Ascending aorta (tissue), 2 donors: ENCODE measurements at regions not wholly inside any gene's neighbourhood (a gene's known extent, or its start where the extent isn't known, plus 50 kb on each side); places are given as distances from the start of the nearest gene placed in this dataset.

Experiments
- DNase-seq, 2 donors: peaks; one replicate each; pipeline ENCODE4 v3.0.0-alpha.2; 2019; ENCODE audit warnings: low spot score in 2 of 2
- H3K27ac ChIP-seq, 2 donors: fragments of 200-600 bp; sonication (generic); one replicate each; pipeline ENCODE4 v1.5.1; 2016 to 2017; ENCODE audit warnings: mild to moderate bottlenecking in 1 of 2
- H3K27me3 ChIP-seq: fragments of 200-600 bp; sonication (generic); one replicate; pipeline ENCODE4 v1.5.1; 2017
- H3K36me3 ChIP-seq, 2 donors: fragments of 200-600 bp; sonication (generic); one replicate each; pipeline ENCODE4 v1.5.1; 2016
- H3K4me1 ChIP-seq, 2 donors: fragments of 200-600 bp; sonication (generic); one replicate each; pipeline ENCODE4 v1.5.1; 2016 to 2017; ENCODE audit warnings: mild to moderate bottlenecking in 1 of 2
- H3K4me3 ChIP-seq, 2 donors: fragments of 200-600 bp; sonication (generic); one replicate each; pipeline ENCODE4 v1.5.1; 2016 to 2017; ENCODE audit warnings: mild to moderate bottlenecking in 1 of 2
- H3K9me3 ChIP-seq, 2 donors: fragments of 200-600 bp; sonication (generic); one replicate each; pipeline ENCODE4 v1.5.1; 2016
- intact Hi-C: fragments of 100-400 bp; cut with DNase I; formaldehyde crosslinking; loops from one replicate; pipeline ENCODE4 v1.15.1; 2023
- TF ChIP-seq, protein P1 (sequence below), 3 experiments: fragments of 200-600 bp in 2 of 3; fragments of 450-650 bp in 1 of 3; sonication (generic) in 2 of 3; IDR thresholded peaks; one replicate each; pipeline ENCODE4 v1.5.1; 2016 to 2019; ENCODE audit warnings: antibody characterized with exemption in 3 of 3, mild to moderate bottlenecking in 1 of 3, moderate library complexity in 1 of 3

DNA sequence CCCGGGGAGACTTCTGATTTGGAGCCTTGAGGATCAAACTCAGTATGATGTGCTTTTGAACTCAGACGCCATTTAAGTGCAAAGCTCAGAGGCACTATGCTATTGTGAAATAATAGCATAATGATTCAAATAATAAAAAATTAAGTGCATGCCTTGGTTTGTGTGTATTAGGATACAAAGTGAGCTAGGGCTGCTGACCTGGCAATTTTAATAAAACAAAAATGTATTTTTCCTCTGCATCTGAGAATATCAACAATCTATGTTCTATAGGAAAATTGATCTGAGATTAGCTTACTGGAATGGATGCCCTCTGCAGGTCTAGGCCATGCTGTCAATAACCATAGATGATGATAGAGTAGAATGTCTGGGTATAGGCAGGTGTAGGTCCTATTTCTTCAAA is 278.8 kb downstream of the DCDC2C start:
- Histone ChIP-seq H3K9me3 (no peaks in the 10 kb centered on the region), H3K4me1 (no peaks in the 10 kb centered on the region), H3K27me3 (no peaks in the 10 kb centered on the region), H3K27ac (no peak overlapping the region), H3K36me3 (no peaks in the 10 kb centered on the region), H3K4me3 (no peak overlapping the region)
- TF ChIP-seq, protein P1, sequence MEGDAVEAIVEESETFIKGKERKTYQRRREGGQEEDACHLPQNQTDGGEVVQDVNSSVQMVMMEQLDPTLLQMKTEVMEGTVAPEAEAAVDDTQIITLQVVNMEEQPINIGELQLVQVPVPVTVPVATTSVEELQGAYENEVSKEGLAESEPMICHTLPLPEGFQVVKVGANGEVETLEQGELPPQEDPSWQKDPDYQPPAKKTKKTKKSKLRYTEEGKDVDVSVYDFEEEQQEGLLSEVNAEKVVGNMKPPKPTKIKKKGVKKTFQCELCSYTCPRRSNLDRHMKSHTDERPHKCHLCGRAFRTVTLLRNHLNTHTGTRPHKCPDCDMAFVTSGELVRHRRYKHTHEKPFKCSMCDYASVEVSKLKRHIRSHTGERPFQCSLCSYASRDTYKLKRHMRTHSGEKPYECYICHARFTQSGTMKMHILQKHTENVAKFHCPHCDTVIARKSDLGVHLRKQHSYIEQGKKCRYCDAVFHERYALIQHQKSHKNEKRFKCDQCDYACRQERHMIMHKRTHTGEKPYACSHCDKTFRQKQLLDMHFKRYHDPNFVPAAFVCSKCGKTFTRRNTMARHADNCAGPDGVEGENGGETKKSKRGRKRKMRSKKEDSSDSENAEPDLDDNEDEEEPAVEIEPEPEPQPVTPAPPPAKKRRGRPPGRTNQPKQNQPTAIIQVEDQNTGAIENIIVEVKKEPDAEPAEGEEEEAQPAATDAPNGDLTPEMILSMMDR (IDR thresholded peaks at IDR 0.05): no peak
- intact Hi-C loops: no loop called here
- DNase-seq: no peak

DNA sequence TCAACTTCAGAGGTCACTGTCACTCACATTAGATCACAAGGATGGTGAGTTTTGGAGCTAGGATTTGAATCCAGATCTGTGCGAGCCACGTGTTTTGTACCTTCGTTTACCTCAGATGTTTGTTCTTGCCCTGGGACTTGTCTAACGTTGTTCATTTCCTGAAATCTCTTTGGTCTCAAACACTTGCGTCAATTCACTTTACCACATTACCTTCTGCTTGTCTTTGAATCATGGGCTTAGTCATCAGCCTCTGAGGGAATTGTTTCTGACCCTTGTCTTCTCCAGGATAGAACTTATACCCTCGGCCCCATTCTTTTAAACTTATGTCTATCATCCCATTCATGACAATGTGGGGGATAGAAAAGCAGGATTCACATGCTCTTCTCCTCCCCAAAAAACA is 282.7 kb downstream of the DCDC2C start:
- intact Hi-C loops: no loop called here
- Histone ChIP-seq H3K4me1 (no peaks in the 10 kb centered on the region), H3K9me3 (no peaks in the 10 kb centered on the region), H3K27ac (no peak overlapping the region), H3K27me3 (no peaks in the 10 kb centered on the region), H3K36me3 (no peaks in the 10 kb centered on the region), H3K4me3 (no peak overlapping the region)
- no peak for DNase-seq
- TF ChIP-seq, protein P1 (IDR thresholded peaks at IDR 0.05): no peak

DNA sequence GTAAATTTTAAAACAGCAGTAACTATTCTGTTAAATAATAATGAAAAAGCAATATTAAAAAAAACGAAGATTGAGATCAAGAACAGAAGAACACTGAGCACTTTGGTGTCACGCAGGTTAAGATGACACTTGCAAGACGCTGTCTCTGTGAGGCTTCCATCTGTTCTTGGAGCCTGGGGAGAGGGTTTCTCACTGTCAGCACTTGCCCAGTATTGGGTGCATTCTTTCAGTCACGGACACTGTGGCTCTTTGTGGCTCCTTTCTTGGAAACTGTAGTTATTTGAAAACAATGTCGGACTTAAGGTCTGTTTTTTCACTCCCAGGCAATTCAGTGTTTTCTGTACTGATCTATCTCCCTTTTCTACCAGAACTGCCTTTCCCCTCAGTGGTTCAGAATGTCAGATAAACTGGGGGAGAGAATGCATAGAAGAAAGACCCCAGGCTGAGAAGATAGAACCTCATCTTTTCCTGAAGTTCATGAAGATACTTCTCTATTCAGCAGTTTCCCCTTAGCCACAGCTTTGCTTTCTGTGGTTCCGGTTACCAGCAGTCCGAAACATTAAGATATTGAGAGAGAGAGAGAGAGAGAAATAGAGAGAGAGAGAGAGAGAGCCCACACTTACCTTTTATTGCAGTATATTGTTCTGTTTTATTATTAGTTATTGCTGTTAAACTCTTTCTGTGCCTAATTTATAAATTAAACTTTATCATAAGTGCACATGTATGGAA is 283.3 kb downstream of the DCDC2C start:
- Histone ChIP-seq H3K27ac (no peak overlapping the region), H3K4me3 (no peak overlapping the region), H3K9me3 (no peaks in the 10 kb centered on the region), H3K36me3 (no peaks in the 10 kb centered on the region), H3K27me3 (no peaks in the 10 kb centered on the region), H3K4me1 (no peaks in the 10 kb centered on the region)
- TF ChIP-seq, protein P1 (IDR thresholded peaks at IDR 0.05): no peak
- intact Hi-C loops: no loop called here
- DNase-seq: no peak

DNA sequence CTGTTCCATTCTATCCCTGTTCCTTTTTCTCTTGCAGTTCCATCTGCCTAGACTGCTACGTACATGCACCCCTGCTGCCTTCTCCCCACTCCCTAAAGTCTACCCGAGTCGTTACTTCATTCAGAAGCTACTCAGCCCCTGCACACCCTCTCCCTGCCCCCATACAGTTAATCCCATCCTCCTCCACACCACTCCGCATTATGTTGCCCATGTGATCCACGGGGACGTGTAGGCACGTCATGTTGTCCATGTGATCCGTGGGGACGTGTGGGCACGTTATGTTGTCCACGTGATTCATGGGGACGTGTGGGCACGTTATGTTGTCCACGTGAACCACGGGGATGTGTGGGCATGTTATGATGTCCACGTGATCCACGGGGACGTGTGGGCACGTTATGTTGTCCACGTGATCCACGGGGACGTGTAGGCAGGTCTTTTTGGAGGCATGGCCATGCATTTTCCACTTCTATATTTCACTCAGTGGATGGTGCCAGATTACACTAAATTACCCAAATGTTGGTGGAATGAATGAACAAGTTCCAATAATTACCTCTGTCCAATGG is 299.5 kb downstream of the DCDC2C start:
- no peak overlapping the region for H3K4me3 ChIP-seq
- H3K9me3 ChIP-seq: no peaks in the 10 kb centered on the region
- no peaks in the 10 kb centered on the region for H3K4me1 ChIP-seq
- no peak for DNase-seq
- H3K27me3 ChIP-seq: no peaks in the 10 kb centered on the region
- no peak overlapping the region for H3K27ac ChIP-seq
- TF ChIP-seq, protein P1 (IDR thresholded peaks at IDR 0.05): no peak
- no peaks in the 10 kb centered on the region for H3K36me3 ChIP-seq
- intact Hi-C loops: no loop called here

DNA sequence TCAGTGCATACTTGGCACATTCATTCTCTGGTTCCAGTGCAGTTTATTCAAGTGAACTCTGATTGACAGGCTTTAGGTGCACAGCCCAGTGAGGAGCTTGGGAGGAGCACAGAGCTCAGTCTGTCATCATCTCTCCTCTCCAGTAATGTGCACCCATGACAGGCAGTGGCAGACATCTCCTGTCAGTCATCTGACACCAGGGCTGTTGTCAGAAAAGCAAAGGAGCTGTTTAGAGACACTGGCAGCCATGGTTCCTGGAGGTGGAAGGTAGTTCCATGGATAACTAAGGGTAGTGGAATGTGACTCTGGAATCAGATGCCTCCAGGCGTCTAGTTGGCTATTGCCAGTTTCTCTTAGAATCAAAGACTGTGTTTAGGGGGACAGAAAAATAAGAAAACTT is 308.8 kb downstream of the DCDC2C start:
- no peaks in the 10 kb centered on the region for H3K9me3 ChIP-seq
- H3K4me3 ChIP-seq: no peak overlapping the region
- no peaks in the 10 kb centered on the region for H3K36me3 ChIP-seq
- no peaks in the 10 kb centered on the region for H3K27me3 ChIP-seq
- intact Hi-C loops: no loop called here
- DNase-seq: no peak
- TF ChIP-seq, protein P1 (IDR thresholded peaks at IDR 0.05): no peak
- no peaks in the 10 kb centered on the region for H3K4me1 ChIP-seq
- H3K27ac ChIP-seq: no peak overlapping the region
